B cell (primary cell): ENCODE measurements at regions not wholly inside any gene's neighbourhood (a gene's known extent, or its start where the extent isn't known, plus 50 kb on each side); places are given as distances from the start of the nearest gene placed in this dataset.
A peak's percentile ranks its signal among the peaks of the same experiment; 100 is the strongest.

ENCODE experiments used
- ATAC-seq: fragments of 200-7000 bp; cut with Tn5 transposase; one replicate; pipeline ENCODE4 v1.10.0; 2021; ENCODE audit warnings: low read depth, mild to moderate bottlenecking, moderate number of reproducible peaks, moderate library complexity
- CTCF ChIA-PET: fragments of 350-600 bp; sonication (Branson Sonifier 250); formaldehyde crosslinking; loops from one replicate; lab custom pipeline; 2021; ENCODE audit warnings: antibody characterized with exemption, inconsistent platforms; lab: Charles Lee
- POLR2A ChIA-PET: fragments of 350-600 bp; sonication (Branson Sonifier 250); formaldehyde crosslinking; loops from one replicate; lab custom pipeline; 2021; ENCODE audit warnings: antibody characterized with exemption; lab: Charles Lee
- DNase-seq: peaks from one replicate; pipeline ENCODE4 v3.0.0; 2013
- H2AFZ ChIP-seq: 2 replicates; pipeline ENCODE4 v1.6.1; 2012; ENCODE audit warnings: mild to moderate bottlenecking, low read depth, low read length; ENCODE audit not compliant: insufficient read depth, poor library complexity, severe bottlenecking
- H3K27ac ChIP-seq, 2 donors: 1 replicate in 1 of 2; 2 replicates in 1 of 2; pipeline ENCODE4 v1.5.1; 2012 to 2013; ENCODE audit warnings: low read length in 2 of 2, mild to moderate bottlenecking in 2 of 2, moderate library complexity in 1 of 2
- H3K27me3 ChIP-seq, 4 experiments: fragments of 200-600 bp in 1 of 4; sonication (generic) in 1 of 4; replicated peaks in 1 of 4; 1 replicate in 2 of 4; 2 replicates in 2 of 4; pipeline versions ENCODE4 v1.6.1 to v1.7.0; 2013 to 2016; ENCODE audit warnings: low read length in 3 of 4, mild to moderate bottlenecking in 2 of 4, mixed read lengths in 1 of 4, moderate library complexity in 1 of 4; ENCODE audit not compliant: insufficient read depth in 4 of 4, control insufficient read depth in 3 of 4; ENCODE audit errors: control extremely low read depth in 1 of 4
- H3K36me3 ChIP-seq, 2 experiments: replicated peaks in 1 of 2; 1 replicate in 1 of 2; 2 replicates in 1 of 2; pipeline versions ENCODE4 v1.6.1 to v1.7.1; 2013; ENCODE audit warnings: low read length in 1 of 2; ENCODE audit not compliant: insufficient read depth in 2 of 2, control insufficient read depth in 1 of 2; ENCODE audit errors: control extremely low read depth in 1 of 2, extremely low read depth in 1 of 2
- H3K4me1 ChIP-seq, 2 donors: fragments of 200-600 bp in 1 of 2; sonication (generic) in 1 of 2; 1 replicate in 1 of 2; 2 replicates in 1 of 2; pipeline versions ENCODE4 v1.5.1 to v1.6.1; 2013 to 2017; ENCODE audit warnings: low read length in 2 of 2; ENCODE audit not compliant: control insufficient read depth in 2 of 2, insufficient read depth in 2 of 2
- H3K4me2 ChIP-seq: replicated peaks from 2 replicates; pipeline ENCODE3; 2012; ENCODE audit warnings: mild to moderate bottlenecking, low read depth, low read length; ENCODE audit not compliant: poor library complexity, severe bottlenecking
- H3K4me3 ChIP-seq, 5 experiments: fragments of 200-600 bp in 1 of 5; sonication (generic) in 1 of 5; 1 replicate in 3 of 5; 2 replicates in 2 of 5; pipeline versions ENCODE4 v1.5.1 to v1.7.0; 2011 to 2016; ENCODE audit warnings: low read length in 4 of 5, mild to moderate bottlenecking in 4 of 5, low read depth in 2 of 5, control low read depth in 1 of 5, moderate library complexity in 1 of 5; ENCODE audit not compliant: insufficient read depth in 1 of 5; ENCODE audit errors: control extremely low read depth in 1 of 5, extremely low read depth in 1 of 5
- H3K79me2 ChIP-seq: fragments of 200-600 bp; sonication (generic); one replicate; pipeline ENCODE4 v1.6.0; 2016; ENCODE audit warnings: low read length; ENCODE audit not compliant: control insufficient read depth, insufficient read depth
- H3K9ac ChIP-seq: fragments of 200-600 bp; sonication (generic); 2 replicates; pipeline ENCODE4 v1.6.1; 2017; ENCODE audit warnings: mild to moderate bottlenecking, low read length, moderate library complexity
- H3K9me3 ChIP-seq, 3 donors: one replicate each; pipeline versions ENCODE4 v1.6.1 to v1.7.1; 2013; ENCODE audit warnings: low read length in 2 of 3; ENCODE audit not compliant: control insufficient read depth in 2 of 3, insufficient read depth in 1 of 3; ENCODE audit errors: control extremely low read depth in 1 of 3
- H4K20me1 ChIP-seq: 2 replicates; pipeline ENCODE4 v1.6.0; 2012; ENCODE audit warnings: mild to moderate bottlenecking, low read length; ENCODE audit not compliant: insufficient read depth, control insufficient read depth, poor library complexity, severe bottlenecking
- H3K27ac Mint-ChIP-seq: one replicate; pipeline ENCODE4 v1.8.0; 2021; ENCODE audit warnings: mixed read lengths
- H3K27me3 Mint-ChIP-seq: one replicate; pipeline ENCODE4 v1.8.0; 2021; ENCODE audit warnings: mixed read lengths
- H3K4me1 Mint-ChIP-seq: one replicate; pipeline ENCODE4 v1.8.0; 2021; ENCODE audit warnings: mixed read lengths
- H3K4me3 Mint-ChIP-seq: one replicate; pipeline ENCODE4 v1.8.0; 2021; ENCODE audit warnings: mixed read lengths
- H3K9me3 Mint-ChIP-seq: one replicate; pipeline ENCODE4 v1.8.0; 2022; ENCODE audit warnings: mixed read lengths; ENCODE audit not compliant: insufficient read depth
- EZH2 ChIP-seq: IDR thresholded peaks from 2 replicates; pipeline ENCODE4 v1.6.1; 2012; ENCODE audit warnings: borderline replicate concordance, low read depth, mild to moderate bottlenecking, moderate library complexity, low read length; ENCODE audit not compliant: insufficient read depth, poor library complexity, severe bottlenecking
- WGBS: methylation state at CpG from one replicate; pipeline ENCODE4 v1.1.5; 2013; ENCODE audit warnings: missing lambda C conversion rate; ENCODE audit not compliant: insufficient coverage; 5-methylcytosine and 5-hydroxymethylcytosine counted together
- intact Hi-C: fragments of 100-400 bp; cut with micrococcal nuclease; formaldehyde crosslinking; loops from one replicate; pipeline ENCODE4 v1.10.0; 2022
- TF ChIP-seq, protein P1 (sequence below): fragments of 200-600 bp; IDR thresholded peaks from one replicate; pipeline ENCODE4 v1.8.0; 2022; ENCODE audit warnings: antibody characterized with exemption, mild to moderate bottlenecking

DNA sequence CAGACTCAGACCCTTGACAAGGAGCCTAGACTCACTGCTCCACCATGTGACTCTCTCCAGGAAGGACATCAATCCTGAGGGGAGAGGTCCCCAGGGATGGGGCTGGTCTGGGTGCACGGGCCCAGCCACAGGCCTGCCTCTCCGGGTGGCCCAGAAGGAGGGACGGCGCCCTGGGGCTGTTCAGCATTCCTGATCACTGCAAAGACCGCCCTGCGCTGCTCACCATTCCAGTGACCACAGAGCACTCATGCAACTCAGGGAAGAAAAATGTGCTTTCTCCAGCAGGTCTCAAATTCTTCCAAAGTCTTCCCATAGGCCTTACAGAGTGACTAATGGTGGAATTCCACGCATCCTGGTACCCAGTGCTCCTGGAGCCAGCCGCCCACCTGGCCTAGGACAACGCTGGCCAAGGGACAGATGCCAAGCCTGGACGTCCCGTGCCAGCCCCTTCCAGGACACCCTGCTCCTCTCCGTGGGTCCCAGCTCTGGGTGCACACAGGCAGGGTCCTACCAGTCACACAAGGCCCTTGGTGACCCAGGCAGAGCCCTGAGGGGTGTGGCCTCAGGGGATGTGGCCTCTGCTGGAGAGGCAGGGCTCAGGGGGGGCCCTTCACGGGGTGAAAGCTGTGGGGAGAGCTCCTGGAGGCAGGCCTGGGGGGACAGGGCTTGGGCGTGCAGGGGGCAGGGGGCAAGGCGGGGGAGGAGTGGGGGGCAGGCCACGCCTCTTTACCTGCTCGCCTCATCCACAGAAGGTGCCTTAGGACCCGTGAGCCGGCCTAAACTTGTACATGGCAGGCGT lies 178.8 kb downstream of the IGLL1 start:
- Histone ChIP-seq H3K27me3 (peaks cover 0 to 2% (median 0%) of the 10 kb centered on the region in 4 experiments), H3K9me3 (peaks cover 0 to 6% (median 0%) of the 10 kb centered on the region in 3 donors), H3K4me2 (no peak overlapping the region), H3K9ac (no peak overlapping the region), H2AFZ (no peak overlapping the region), H4K20me1 (no peaks in the 10 kb centered on the region), H3K79me2 (no peaks in the 10 kb centered on the region), H3K36me3 (no peaks in the 10 kb centered on the region), H3K4me3 (no peak overlapping the region), H3K27ac (no peak overlapping the region), H3K4me1 (peaks cover 4% of the 10 kb centered on the region in 2 donors)
- POLR2A ChIA-PET = no interaction called here
- DNase-seq (peak; percentile 14), ATAC-seq (no peak)
- Mint-ChIP-seq H3K4me3 (peak overlapping the region; percentile 10), H3K9me3 (no peaks in the 10 kb centered on the region), H3K27me3 (peaks cover 4% of the 10 kb centered on the region), H3K27ac (no peak overlapping the region), H3K4me1 (peaks cover 1% of the 10 kb centered on the region)
- TF ChIP-seq EZH2 = no peak
- intact Hi-C loops = no loop called here
- WGBS = 90% methylated on average over 17 of the region's 20 CpGs
- CTCF ChIA-PET = interaction anchor here (0.8 kb wide), 1 partner anchor 190 kb away, joined by 3 read pairs; no protein-coding TSS in a partner anchor

DNA sequence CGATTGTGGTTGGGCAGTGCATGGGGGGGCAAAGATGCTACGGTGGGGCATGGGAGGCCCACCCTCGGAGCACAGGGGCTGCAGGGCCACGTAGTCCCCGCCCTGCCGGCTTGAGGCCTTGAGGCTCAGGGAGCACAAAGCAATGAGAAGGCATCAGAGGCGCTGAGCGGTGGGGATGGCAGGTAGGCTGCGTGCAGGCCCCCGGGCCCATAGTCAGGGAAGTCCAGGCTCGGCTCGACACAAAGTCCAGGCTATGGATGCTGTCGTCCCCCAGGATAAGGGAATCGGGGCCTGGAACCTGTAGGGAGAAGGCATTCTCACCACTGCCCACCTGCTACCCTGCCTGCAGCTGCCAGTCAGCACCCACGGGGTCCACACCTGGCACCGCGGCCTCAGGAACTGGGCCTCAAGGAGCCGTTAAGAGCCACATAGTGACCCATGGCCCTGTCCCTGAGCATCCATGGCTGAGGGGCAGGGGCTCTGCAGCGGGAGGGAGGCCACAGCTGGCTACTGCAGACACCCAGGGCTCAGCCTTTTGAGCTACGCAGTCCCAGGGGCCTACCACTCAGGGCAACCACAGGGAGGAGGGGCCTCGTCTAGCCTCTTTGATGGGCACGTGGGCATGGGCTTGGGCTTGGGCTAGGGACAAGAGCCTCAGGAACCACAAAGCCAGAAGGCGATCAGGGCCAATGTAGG lies 179.7 kb downstream of the IGLL1 start:
- Histone ChIP-seq H3K4me1 (peaks cover 4% of the 10 kb centered on the region in 2 donors), H3K9ac (no peak overlapping the region), H3K79me2 (no peaks in the 10 kb centered on the region), H3K4me2 (no peak overlapping the region), H4K20me1 (no peaks in the 10 kb centered on the region), H3K9me3 (peaks cover 0 to 6% (median 0%) of the 10 kb centered on the region in 3 donors), H2AFZ (no peak overlapping the region), H3K36me3 (no peaks in the 10 kb centered on the region), H3K27me3 (peaks cover 0 to 2% (median 0%) of the 10 kb centered on the region in 4 experiments), H3K4me3 (no peak overlapping the region), H3K27ac (no peak overlapping the region)
- ChIA-PET POLR2A (no interaction called here), CTCF (no interaction called here)
- 68% methylated on average over 21 of the region's 23 CpGs for WGBS
- intact Hi-C loops = no loop called here
- TF ChIP-seq, protein P1, sequence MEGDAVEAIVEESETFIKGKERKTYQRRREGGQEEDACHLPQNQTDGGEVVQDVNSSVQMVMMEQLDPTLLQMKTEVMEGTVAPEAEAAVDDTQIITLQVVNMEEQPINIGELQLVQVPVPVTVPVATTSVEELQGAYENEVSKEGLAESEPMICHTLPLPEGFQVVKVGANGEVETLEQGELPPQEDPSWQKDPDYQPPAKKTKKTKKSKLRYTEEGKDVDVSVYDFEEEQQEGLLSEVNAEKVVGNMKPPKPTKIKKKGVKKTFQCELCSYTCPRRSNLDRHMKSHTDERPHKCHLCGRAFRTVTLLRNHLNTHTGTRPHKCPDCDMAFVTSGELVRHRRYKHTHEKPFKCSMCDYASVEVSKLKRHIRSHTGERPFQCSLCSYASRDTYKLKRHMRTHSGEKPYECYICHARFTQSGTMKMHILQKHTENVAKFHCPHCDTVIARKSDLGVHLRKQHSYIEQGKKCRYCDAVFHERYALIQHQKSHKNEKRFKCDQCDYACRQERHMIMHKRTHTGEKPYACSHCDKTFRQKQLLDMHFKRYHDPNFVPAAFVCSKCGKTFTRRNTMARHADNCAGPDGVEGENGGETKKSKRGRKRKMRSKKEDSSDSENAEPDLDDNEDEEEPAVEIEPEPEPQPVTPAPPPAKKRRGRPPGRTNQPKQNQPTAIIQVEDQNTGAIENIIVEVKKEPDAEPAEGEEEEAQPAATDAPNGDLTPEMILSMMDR = no peak
- DNase-seq (no peak), ATAC-seq (no peak)
- peak overlapping the region; percentile 20 for H3K27ac Mint-ChIP-seq
- H3K4me1 Mint-ChIP-seq = peaks cover 1% of the 10 kb centered on the region
- peaks cover 4% of the 10 kb centered on the region for H3K27me3 Mint-ChIP-seq
- no peaks in the 10 kb centered on the region for H3K9me3 Mint-ChIP-seq
- peak overlapping the region; percentile 10 for H3K4me3 Mint-ChIP-seq
